Epidermal melanocyte (primary cell): ENCODE measurements at regions not wholly inside any gene's neighbourhood (a gene's known extent, or its start where the extent isn't known, plus 50 kb on each side); places are given as distances from the start of the nearest gene placed in this dataset.

Experiments
- DNase-seq: peaks from one replicate; pipeline ENCODE4 v3.0.0; 2011; ENCODE audit warnings: low spot score; ENCODE audit not compliant: insufficient read length

DNA sequence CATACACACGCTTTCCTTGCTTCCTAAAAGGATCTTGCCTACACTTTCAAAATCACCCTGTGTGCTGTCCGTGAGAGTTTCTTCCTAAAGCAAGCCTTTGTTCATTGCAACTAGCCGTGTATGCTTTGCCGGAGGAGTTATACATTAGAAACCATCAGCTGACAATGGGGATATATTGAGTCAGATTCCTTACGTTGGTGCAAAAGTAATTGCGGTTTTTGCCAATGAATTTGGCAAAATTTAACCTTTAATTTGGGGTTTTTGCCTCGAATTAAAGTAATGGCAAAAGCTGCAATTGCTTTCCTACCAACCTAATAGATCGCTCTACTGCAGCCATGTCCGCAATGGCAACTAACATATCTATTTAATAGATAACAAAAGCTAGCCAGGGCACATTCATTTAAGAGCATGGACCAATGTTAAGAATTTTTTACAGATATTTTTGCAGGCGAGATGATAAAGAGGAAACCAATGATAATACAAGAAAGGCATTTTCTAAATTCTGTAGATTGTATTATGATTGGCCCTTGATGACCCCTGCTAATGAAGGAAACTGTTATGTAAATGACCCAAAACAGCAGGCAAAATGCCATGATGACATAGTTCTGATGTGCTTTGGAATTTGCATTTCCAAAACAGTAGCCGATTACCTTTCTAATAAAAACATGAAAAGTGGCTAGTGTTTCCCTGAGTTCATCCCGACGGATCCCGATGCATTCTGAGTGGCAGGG, 184.8 kb upstream of the NRP1 start:
- no peak for DNase-seq

DNA sequence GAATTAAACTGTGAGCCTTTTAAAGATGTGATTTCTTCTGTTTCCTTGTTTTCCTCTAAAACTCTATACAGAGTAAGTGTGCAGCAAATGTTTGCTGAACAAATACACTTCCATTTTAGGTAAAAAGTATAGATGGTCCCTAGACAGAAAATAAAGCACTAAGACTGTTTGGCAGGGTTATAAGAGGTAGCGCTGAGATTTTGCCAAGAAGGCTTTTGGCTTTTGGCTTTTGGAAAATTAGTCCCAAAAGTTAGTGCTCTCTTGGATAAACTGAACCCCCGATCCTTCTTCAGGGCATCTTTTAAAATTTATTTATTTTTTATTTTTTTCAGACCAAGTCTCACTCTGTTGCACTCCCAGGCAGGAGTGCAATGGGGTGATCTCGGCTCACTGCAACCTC, 175.7 kb upstream of the NRP1 start:
- DNase-seq: no peak

DNA sequence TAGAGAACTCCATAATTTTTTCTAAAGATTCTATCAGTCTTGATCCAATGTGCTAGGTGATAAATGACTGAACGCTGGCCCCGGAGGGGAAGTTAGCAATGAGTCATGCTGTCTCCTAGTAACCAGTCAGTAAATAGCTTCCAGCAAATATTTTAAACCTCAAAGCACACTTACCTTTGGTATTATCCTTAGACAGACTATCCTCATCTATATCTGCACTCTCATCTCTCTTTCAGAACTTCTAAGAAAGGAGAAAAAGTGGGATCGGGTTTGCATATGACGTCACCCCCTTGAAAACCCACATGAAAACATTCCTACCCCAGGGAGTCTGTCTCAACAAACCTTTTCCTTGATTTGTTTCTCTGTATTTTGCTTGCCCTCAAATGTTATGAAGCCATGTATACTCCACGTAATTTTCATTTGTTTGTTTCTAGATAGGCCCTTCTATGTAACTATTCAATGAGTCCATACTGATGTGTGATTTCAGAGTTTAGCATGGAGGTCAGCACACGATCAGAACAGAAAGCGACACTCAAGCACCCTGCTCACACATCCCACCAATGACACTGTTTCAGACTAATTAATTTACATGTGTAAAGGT, 174.9 kb upstream of the NRP1 start:
- no peak for DNase-seq

DNA sequence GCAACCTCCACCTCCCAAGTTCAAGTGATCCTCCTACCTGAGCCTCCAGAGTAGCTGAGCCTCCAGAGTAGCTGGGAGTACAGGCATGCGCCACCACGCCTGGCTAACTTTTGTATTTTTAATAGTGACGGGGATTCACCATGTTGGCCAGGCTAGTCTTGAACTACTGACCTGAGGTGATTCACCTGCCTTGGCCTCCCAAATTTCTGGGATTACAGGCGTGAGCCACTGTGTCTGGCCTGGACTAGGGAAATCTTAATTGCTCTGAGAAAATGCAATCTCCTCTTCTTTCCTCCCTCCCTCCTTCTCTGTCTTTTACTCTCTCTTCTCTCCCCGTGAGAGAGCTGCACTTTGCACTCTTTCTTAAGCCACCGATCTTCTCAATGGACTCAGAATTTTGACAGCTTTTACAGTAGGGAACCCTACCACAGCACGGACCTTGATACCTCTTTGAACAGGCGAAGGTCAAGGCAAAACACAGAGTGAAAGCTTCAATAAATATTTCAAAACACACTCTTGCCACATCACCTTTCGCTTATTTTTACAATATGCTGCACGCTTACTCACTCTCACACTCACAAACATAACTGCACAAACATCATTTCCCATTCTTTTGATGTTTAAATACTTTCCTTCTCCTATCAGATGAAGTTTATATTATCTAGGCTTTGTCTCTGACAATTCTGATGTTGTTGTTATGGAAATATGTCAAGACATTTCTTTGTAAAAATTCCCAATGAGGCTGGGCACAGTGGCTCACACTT, 173.4 kb upstream of the NRP1 start:
- DNase-seq: no peak

DNA sequence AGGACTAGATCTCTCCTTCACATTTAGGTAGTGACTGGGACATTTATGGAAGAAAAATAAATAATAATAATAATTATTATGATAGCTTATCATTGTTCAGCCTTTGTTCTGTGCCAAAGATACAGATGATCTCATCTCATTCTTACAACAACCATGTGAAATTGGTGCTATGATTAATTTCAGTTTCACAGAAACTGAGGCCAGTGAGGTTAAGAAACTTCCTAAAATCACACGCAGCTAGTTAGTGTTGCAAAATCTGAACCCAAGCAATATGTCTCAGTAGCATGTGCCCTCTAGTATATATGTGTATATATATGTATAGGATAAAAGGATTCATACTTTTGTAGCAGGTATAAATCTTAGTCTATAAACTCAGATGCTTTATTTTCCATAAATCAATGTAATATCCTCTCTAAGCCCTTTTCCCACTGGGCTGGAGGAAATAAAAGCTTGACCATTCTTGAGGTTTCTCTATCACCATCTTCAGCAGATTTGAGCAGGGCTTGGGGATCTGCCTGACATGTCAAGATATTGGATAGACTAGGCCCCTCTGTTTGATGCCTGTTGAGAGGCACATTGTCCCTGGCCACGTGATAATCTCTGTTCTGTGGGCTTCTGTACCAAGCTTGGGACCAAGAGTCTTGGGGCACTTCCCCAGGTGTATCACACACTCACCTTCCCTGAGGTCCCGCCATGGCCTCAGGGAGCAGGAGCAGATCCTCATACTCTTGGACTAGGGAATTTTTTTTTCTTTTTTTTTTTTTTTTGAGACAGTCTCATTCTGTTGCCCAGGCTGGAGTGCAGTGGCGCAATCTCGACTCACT, 172.6 kb upstream of the NRP1 start:
- DNase-seq: no peak

DNA sequence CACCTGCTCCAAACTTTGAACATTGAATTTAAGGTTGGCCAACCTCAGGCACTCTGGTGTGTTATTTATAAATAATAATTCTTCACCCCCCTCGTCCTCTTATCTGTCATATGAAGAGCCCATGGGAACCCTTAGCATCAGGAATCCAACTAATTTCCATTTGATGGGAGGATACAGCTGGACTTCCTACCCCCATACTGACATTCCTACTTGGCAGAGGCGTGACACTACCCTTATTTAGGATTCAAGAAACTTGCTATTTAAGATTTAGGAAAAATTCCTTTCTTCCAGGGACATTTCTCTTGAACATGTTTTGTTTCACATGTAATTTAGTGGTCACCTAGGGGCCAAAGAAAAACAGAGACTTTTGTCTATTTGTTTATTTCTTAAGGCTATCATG, 171.9 kb upstream of the NRP1 start:
- no peak for DNase-seq

DNA sequence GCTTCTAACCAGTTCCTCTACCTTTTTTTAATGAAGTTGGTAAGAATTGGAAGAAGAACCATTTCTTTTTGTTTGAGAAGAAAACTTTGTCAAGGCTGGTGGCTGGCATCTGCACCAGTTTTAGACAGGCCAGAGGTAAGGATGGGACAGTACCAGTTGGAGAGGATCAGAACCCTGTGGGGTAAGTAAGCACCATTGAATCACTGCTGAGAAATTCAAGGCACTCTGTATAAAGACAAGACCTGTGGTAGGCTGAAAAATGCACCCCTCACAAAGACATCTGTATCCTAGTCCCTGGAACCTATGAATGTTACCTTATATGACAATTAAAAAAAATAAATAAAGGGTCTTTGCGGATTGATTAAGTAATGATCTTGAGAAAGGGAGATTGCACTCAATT, 166.7 kb upstream of the NRP1 start:
- no peak for DNase-seq

DNA sequence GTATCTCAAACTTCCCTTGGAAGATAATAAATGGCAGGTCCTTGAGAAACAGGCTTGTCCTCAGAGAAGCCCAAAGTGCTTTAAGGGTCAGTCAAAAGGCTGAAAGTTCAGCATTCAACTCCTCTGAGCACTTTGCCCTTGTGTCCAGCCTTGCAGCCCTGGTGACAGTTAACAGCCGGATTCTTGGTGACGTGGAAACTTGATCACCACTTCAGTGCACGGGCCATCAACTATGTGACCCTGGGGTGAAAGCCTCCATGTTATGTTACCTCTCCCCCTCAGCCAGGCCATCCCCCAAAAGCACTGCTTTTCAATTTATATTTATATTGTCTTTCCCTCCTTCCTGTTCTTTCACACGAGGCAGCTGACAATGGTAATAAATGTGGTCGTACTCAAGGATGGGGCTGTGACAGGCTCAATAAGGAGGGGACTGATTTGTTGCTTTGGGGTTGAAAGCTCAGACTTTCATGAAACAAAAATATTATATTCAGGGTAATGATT, 164.0 kb upstream of the NRP1 start:
- DNase-seq: no peak

DNA sequence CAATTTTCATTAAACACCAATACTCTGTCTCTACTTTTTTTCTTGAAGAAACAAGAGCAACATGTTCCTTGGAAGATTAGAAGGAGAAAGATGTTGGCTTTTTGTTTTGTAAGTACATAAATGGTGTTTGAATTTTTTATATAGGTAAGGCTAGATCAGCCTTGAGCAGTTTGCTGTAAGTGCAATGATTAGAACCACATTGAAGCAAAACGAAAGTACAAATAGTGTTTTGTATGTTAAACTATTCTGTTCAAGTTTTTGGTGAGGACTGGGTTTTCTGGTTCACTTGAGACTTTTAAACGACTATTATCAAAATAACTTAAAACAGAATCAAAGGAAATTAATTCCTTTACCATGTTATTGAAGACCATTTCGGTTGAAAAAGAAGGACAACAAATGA, 162.9 kb upstream of the NRP1 start:
- no peak for DNase-seq

DNA sequence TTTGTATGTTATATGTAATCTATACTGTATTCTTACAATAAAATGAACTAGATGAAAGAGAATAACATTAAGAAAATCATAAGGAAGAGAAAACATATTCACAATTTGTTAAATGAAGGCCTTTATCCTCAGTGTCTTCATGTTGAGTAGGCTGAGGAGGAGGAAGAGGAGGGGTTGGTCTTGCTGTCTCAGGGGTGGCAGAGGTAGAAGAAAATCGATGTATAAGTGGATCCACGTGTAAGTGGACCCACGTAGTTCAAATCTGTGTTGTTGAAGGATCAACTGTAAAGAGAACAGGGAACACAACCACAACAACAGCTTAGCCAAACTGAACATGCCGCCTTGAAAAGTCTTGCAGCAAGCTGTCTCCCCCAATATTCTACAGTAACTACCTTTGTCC, 161.6 kb upstream of the NRP1 start:
- DNase-seq: no peak

DNA sequence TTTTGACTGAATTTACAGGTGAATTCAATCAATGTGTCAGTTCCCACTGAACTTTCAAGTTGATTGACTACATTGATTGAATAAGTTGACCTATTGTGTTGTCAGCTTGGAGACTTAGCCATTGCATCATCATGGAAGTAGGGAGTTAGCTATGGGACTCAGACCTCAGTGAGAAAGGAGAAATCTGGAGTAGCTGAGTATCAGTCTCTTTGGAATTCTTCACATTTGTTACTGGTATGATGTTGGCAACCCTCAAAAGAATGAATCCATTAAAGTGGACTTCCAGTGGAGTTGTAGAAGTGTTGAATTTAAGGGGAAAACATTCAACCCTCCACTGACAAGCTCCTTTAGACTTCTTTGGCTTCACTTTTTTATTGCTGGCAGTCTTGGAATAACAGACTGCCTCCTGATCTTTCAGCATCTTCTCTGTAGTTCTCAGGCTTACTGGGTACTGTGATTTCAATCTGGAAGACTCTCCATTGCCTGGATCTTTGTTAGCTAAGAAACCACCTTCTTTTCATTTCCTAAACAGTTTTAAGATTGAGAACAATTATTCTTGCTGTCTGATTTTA, 160.3 kb upstream of the NRP1 start:
- no peak for DNase-seq

DNA sequence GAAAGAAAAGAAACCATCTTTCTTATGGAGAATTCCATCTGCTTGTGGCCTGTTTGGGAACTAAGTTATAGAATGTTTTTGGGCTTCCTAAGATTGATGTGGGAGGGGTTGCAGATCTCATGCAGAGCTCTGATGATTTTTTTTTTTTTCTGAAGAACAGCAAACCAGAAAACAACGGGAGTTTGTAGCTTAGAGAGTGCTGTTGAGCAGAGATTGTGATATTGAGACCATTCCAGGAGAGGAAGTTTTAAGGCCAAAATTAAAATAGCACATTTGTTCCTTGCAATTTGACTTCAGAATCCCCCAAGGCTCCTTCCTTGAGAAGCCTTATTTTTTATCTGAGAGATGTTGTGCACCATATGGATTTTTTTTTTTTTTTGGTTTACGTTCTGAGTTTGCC, 159.5 kb upstream of the NRP1 start:
- no peak for DNase-seq

DNA sequence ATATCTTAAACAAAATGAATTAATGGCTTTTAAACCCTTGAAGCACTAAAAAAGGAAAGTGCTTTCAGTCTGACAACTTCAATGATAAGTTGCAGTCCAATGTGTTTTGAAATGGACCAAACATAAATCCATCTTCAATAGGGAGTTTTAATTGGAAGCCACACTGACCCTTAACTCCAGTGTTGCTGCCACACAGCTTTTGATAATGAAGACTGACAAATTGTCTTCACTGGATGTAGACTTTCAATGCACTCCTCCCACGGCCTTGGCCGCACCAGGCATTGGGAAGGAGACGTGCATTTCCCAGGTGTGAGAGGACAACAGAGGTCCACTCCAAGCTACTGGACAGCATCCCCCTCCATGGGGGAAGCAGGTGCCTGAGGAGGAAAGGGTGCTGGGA, 159.0 kb upstream of the NRP1 start:
- no peak for DNase-seq

DNA sequence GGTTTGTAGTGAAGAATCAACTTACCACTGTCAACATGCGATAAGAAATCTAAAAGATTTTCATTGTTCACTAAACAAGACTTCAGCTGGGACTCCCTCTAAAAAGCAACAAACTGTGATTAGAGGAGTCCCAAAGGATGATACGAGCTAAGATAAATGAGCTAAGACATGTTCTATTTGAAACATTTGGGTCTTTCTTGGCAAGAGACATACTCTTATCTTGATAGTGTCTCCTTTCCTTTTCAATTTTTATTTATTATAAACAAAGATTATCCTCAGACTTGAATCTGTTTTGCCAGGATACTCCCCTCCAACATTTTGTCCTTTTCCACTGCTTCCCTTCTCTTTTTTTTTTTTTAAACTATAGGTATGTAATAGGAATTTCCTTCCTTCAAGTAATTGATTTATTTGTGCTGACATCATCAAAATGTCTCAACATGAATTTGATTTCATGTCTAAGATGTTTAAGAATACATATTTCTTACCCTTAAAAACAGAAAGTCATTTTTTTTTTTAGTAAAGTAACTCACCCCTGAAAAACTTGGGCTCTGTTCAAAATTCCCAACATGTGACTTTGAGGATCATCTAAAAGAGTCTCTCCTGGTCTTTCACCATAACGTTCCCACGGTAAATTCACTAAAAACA, 158.4 kb upstream of the NRP1 start:
- DNase-seq: no peak

DNA sequence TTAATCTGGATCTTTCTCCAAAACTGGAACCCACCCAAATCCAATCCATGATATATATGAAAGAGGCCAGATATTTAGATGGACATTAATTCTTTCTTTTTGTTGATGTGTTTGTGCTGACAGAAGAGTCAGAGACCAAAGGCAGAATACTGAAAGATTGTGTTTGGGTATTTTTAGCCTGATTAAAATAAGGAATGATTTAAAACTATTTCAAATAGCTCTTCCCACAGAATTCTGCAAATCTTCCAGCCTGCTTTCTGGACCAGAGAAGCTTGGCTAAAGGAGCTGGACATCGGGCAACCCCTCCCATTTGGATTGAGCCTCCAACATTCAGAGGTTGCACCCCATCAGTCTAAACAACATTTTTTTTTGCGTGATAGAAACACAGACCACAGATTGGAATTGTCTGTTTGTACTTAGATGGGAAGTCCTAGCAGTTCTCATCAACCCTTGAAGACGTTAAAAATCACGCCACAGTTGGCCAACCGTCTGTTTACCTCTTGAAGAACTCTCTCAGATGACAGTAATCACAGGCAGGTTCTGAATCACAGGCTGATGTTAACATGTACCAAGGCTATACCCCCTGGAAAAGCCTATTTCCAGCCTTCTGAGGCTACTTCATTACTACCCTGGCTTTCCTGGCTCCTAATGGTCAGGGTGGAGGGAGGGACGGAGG, 155.2 kb upstream of the NRP1 start:
- no peak for DNase-seq

DNA sequence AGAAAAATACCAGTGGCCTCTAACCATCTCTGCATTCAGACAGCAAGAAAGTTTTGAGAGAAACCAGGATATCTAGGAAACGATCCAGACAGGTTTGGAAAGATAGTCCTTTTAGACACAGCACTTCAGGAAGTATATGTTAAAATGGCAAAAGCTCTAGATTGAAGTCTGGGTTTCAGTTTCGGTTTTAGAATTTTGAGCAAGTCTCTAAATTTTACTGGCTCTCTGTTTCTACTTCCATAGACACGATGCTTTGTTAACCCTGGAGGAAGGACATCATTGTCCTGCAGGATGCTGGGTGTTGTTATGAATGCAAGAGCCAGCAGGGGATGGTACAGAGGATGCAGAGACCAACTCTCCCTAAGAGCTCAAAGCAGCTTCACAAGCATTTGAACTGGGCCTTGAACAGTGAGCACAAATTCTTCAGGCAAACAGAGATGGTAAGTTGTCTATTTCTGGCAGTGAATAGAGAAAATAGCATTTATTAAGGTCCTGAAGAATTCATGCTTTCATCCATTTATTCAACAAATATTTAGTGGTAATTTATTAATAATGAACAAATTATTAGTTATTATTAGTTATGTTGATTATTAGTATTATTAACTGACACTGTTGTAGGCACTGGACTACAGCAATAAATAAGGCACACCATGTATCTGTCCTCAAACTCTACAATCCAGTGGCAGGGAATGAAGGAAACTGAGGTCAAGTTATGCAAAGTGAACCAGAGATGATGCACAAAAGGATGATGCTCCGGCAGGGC, 152.7 kb upstream of the NRP1 start:
- DNase-seq: no peak

DNA sequence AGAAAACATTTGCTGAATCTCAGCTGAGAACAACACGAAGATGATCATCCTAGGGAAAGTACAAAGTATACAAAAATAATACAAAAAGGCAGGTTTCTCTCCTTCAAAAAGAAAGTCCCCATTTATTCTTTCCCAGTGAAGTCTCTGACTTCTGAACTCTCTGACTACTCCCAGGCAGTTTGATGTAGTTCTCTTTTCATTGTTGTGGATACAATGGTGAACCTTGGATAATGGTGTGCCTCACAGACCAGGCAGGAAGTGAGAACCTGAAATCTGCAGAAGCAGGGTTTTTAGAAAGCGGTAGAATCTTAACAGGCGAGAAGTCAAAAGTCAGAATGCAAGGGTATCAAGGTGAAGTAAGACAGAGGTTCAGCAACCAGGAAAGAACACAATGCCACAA, 150.8 kb upstream of the NRP1 start:
- DNase-seq: no peak

DNA sequence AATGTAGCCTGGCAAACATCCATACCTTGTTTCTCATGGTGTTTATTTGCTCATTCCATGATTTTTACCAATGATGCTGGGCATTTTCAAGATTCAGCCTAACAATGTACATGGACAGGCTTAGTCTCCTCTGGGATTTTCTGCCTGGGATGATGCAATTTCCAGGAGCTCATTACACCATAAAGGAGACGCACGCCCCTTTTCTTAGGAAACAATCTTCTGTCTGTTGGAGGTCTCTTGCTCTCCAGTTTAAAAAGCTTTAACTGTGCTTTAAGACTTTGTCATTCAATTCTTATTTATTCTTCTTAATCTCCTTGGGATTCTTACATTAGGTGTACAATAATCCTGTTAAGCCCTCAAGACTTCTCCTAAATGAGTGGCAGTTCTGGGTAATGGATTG, 150.3 kb upstream of the NRP1 start:
- no peak for DNase-seq

DNA sequence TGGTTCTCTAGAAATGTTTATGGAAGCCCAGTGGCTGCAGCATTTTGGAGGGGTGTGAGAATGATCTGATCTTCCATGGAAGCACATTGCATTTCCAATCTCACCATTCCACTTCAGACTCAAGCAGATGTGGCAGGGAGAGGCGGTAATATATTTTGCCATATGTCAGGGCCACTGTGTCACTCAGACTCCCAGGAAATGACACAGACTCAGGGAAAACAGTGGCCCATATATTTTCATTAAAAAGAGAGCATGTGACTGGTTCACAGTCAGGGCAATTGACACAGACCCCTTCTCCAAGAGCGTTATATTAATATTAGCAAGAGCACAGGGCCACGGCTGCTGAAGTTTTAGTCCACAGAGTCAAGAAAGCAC, 149.3 kb upstream of the NRP1 start:
- DNase-seq: no peak
